ENCODE measurements at regions not wholly inside any gene's neighbourhood (a gene's known extent, or its start where the extent isn't known, plus 50 kb on each side); places are given as distances from the start of the nearest gene placed in this dataset.

DNA sequence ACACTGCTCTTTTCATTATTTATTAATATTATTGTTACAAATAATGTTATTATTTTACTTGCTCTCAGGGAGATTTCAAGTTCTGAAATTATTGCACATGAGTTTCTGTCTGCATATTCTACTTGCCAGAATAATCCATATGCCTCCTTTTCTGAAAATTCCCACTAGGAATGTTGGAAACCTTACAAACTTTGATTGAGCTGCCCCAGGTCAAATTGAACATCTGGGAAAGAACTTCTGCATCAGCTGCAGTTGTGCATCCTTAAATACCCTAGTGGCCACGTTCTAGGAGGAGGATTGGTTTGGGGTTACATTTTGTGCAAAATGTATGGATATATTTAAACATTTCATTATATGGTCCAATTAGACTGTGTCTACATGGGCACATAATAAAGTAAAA, 1302.7 kb upstream of the PIK3C3 start:
- TF ChIP-seq, protein P1, sequence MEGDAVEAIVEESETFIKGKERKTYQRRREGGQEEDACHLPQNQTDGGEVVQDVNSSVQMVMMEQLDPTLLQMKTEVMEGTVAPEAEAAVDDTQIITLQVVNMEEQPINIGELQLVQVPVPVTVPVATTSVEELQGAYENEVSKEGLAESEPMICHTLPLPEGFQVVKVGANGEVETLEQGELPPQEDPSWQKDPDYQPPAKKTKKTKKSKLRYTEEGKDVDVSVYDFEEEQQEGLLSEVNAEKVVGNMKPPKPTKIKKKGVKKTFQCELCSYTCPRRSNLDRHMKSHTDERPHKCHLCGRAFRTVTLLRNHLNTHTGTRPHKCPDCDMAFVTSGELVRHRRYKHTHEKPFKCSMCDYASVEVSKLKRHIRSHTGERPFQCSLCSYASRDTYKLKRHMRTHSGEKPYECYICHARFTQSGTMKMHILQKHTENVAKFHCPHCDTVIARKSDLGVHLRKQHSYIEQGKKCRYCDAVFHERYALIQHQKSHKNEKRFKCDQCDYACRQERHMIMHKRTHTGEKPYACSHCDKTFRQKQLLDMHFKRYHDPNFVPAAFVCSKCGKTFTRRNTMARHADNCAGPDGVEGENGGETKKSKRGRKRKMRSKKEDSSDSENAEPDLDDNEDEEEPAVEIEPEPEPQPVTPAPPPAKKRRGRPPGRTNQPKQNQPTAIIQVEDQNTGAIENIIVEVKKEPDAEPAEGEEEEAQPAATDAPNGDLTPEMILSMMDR (IDR thresholded peaks at IDR 0.05; ENCODE audit: low read depth, low read length, missing input control) = no peak
- TF ChIP-seq, protein P2, sequence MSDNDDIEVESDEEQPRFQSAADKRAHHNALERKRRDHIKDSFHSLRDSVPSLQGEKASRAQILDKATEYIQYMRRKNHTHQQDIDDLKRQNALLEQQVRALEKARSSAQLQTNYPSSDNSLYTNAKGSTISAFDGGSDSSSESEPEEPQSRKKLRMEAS (IDR thresholded peaks at IDR 0.05) = no peak
- TF ChIP-seq TAF1 (conservative IDR thresholded peaks at IDR 0.05) = no peak
- TF ChIP-seq SP1 (IDR thresholded peaks at IDR 0.05) = no peak
- TF ChIP-seq EGR1 (IDR thresholded peaks at IDR 0.05; ENCODE audit: low read depth in 2 of 2) = no peak
- no peak for TF ChIP-seq RAD21 (IDR thresholded peaks at IDR 0.05)
- TF ChIP-seq, protein P3, sequence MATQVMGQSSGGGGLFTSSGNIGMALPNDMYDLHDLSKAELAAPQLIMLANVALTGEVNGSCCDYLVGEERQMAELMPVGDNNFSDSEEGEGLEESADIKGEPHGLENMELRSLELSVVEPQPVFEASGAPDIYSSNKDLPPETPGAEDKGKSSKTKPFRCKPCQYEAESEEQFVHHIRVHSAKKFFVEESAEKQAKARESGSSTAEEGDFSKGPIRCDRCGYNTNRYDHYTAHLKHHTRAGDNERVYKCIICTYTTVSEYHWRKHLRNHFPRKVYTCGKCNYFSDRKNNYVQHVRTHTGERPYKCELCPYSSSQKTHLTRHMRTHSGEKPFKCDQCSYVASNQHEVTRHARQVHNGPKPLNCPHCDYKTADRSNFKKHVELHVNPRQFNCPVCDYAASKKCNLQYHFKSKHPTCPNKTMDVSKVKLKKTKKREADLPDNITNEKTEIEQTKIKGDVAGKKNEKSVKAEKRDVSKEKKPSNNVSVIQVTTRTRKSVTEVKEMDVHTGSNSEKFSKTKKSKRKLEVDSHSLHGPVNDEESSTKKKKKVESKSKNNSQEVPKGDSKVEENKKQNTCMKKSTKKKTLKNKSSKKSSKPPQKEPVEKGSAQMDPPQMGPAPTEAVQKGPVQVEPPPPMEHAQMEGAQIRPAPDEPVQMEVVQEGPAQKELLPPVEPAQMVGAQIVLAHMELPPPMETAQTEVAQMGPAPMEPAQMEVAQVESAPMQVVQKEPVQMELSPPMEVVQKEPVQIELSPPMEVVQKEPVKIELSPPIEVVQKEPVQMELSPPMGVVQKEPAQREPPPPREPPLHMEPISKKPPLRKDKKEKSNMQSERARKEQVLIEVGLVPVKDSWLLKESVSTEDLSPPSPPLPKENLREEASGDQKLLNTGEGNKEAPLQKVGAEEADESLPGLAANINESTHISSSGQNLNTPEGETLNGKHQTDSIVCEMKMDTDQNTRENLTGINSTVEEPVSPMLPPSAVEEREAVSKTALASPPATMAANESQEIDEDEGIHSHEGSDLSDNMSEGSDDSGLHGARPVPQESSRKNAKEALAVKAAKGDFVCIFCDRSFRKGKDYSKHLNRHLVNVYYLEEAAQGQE (IDR thresholded peaks at IDR 0.05) = no peak
- TF ChIP-seq, protein P4, sequence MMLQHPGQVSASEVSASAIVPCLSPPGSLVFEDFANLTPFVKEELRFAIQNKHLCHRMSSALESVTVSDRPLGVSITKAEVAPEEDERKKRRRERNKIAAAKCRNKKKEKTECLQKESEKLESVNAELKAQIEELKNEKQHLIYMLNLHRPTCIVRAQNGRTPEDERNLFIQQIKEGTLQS (IDR thresholded peaks at IDR 0.05) = no peak
- TF ChIP-seq FOXA1 (IDR thresholded peaks at IDR 0.05) = no peak
- no peak for TF ChIP-seq YY1 (IDR thresholded peaks at IDR 0.05)
- TF ChIP-seq RXRA (IDR thresholded peaks at IDR 0.05) = no peak

Measured in liver (tissue), 3 donors.